ENCODE measurements at regions not wholly inside any gene's neighbourhood (a gene's known extent, or its start where the extent isn't known, plus 50 kb on each side); places are given as distances from the start of the nearest gene placed in this dataset.
"Not testable (repeated sequence)": the region's sequence is repeated elsewhere in the genome, so short reads cannot be mapped to it uniquely, and the experiment has no call there.

- not testable (repeated sequence) for DNase-seq (ENCODE audit: low read depth in 2 of 3, low spot score in 2 of 3)
Measured at GRCh38 chr16:18152832-18153231, 183.7 kb downstream of the NPIPA8 start.

DNA sequence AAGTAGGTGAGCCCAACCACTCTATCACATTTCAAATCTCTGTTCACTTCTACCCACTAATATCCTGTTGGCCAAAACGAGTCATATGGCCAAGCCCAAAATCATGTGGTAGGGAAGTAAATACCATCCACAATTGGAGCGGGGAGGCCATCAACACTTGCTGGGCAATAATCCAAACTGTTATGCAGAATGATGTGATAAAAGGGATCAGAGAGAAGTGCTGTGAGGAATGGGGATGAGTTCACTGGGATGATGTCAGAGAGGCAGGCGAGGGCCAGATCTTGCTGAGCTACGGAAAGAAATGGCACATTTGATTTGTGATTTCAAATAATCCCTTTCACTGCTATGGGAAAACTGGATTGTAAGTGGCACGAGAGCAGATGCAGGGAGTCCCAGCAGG is 188.4 kb downstream of the NPIPA8 start:
- not testable (repeated sequence) for DNase-seq (ENCODE audit: low read depth in 2 of 3, low spot score in 2 of 3)

- not testable (repeated sequence) for DNase-seq (ENCODE audit: low read depth in 2 of 3, low spot score in 2 of 3)
Measured at GRCh38 chr16:18146601-18147142, 189.9 kb downstream of the NPIPA8 start.

- DNase-seq (ENCODE audit: low read depth in 2 of 3, low spot score in 2 of 3): not testable (repeated sequence)
Measured at GRCh38 chr16:18142066-18142465, 194.5 kb downstream of the NPIPA8 start.

DNA sequence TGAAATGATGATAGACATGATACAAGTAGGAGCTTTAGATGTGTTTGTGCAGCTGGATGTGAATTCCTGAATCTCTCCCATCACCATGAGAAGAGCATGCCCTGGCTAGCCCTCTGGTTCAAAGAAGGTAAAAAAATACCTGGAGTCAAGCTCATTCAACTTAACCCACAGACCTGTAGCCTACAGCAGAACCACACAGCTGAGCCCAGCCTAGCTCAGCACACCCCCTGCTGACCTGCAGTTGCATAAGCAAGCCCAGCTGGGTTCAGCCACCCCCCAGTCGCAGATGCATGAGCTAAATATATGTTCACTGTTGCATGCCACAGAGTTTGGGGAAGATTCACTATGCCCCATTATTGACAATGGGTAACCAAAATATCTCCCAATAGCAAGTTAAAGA is 200.2 kb downstream of the NPIPA8 start:
- DNase-seq (ENCODE audit: low read depth in 2 of 3, low spot score in 2 of 3): not testable (repeated sequence)

- not testable (repeated sequence) for DNase-seq (ENCODE audit: low read depth in 2 of 3, low spot score in 2 of 3)
Measured at GRCh38 chr16:18135024-18135423, 201.5 kb downstream of the NPIPA8 start.

DNA sequence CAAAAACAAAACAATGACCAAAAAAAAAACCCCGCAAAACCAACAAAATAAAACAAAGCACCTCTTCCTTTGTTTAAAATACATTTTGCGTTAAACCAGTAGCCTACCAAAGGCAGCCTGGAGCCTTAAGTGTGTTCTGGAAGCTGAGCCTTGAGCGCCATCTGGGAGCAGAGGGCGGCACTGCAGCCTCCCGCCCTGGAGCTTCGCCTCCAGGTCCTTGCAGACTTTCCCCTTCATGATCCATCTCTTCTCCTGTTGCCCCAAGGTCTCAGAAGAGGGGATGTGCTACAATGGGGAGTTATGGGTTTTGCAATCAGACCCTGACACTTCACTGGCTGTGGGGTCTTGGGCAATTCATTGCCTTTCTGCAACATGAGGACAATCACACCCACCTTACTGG is 204.9 kb downstream of the NPIPA8 start:
- DNase-seq (ENCODE audit: low read depth in 2 of 3, low spot score in 2 of 3): not testable (repeated sequence)

DNA sequence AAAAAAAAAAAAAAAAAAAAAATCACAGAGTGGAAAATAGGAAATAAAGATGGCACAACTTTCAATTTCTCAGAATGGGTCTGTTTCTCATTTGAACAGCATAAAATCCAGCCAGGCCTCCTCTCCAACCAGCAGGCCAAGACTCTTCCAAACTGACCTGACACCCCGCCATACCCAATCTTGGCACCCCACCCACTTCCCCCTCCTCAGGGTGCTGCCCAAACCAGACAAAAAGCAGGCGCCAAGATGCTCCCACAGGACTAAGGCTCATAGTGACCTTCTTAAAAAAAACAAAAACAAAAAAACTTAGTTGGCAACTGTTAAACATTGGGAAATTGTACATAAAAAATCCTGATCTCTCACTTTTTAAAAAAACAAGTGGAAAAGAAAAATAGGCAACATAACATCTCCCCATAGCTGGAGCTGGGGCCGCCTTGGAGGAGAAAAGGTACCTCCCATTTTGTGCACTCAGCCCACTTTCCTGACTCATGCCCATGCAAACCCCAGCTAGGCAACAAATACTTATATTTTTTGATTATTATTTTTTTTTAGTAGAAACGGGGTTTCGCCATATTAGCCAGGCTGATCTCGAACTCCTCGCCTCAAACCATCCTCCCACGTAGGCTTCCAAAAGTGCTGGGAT is 205.9 kb downstream of the NPIPA8 start:
- not testable (repeated sequence) for DNase-seq (ENCODE audit: low read depth in 2 of 3, low spot score in 2 of 3)

GRCh38 chr16:18127033-18127432 is 209.5 kb downstream of the NPIPA8 start:
- not testable (repeated sequence) for DNase-seq (ENCODE audit: low read depth in 2 of 3, low spot score in 2 of 3)

DNA sequence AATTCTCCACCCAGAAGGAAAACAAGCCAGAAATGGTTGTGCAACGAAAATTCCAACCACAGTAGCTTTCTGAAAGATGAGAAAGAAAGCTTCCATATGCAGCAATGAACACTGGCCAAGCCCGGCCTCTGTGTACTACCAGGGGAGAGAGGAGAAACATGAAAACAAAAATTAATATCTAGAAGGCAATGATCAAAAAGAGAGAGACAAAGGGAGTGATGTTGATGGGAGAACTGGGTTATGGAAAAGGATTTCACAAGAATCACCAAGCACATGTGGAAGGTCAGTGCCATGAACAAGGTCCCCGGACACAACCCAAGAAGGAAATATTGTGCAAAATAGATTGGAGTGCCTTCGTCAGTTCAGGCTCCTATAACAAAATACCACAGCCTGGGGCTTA is 217.4 kb downstream of the NPIPA8 start:
- DNase-seq (ENCODE audit: low read depth in 2 of 3, low spot score in 2 of 3): not testable (repeated sequence)

DNA sequence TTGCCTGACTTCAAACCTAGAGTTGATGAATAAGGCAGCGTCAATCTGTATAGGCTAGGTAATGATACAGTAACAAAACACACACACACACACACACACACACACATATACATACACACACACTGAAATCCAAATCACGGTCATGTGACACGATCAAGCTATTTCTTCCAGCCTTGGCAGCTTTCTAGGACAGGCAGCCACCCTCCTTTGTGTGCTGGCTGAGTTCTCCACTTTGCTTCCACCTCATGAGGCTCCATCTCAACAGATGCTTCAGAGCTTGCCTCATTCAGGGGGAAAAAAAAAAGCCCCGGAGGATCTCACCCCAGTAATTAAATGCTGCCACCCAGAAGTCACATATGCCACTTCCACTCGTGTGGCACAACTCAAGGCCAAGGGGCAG is 217.9 kb downstream of the NPIPA8 start:
- not testable (repeated sequence) for DNase-seq (ENCODE audit: low read depth in 2 of 3, low spot score in 2 of 3)

DNA sequence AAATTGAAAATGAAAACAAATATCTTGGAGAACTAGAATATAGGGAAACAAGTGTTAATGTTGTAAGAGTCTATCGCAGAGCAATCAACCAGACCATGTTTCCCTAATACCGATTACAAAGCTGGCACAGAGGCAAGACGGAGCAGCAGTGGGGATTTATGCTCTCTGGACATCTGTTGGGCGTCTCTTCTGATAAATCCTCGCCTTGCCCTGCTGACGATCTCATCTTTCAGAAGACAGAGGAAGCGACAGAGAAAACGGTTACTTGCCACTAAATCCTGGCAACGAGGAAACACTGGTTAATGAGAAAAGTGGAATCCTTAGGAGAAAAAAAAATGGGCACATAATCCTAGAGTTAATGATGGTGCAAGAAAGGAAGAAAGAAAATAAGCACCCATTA is 218.5 kb downstream of the NPIPA8 start:
- not testable (repeated sequence) for DNase-seq (ENCODE audit: low read depth in 2 of 3, low spot score in 2 of 3)

GRCh38 chr16:18104412-18104811 is 232.1 kb downstream of the NPIPA8 start:
- not testable (repeated sequence) for DNase-seq (ENCODE audit: low read depth in 2 of 3, low spot score in 2 of 3)

DNA sequence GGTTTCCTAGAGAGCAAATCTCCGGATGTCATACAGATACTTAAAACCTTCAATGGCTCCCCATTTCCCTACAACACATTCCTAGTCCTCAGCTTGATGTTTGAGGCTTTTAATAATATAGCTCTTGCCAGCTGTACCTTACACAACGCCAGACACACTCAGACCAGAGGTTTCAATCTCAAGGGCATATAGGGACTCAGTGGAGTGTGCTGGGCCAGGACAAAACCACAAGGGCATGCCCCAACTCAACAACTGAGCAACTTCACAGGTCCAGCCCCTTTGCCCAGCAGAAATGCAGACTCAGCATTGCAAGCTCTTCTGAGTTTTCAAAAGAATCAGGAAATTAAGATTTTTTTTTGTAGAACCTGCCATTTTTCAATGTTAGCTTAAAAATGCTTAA is 235.5 kb downstream of the NPIPA8 start:
- not testable (repeated sequence) for DNase-seq (ENCODE audit: low read depth in 2 of 3, low spot score in 2 of 3)

GRCh38 chr16:18092605-18093004 is 243.9 kb downstream of the NPIPA8 start:
- not testable (repeated sequence) for DNase-seq (ENCODE audit: low read depth in 2 of 3, low spot score in 2 of 3)

GRCh38 chr16:18080658-18081363 is 255.7 kb downstream of the NPIPA8 start:
- DNase-seq (ENCODE audit: low read depth in 2 of 3, low spot score in 2 of 3): not testable (repeated sequence)

- not testable (repeated sequence) for DNase-seq (ENCODE audit: low read depth in 2 of 3, low spot score in 2 of 3)
Measured at GRCh38 chr16:18077910-18078309, 258.6 kb downstream of the NPIPA8 start.

DNA sequence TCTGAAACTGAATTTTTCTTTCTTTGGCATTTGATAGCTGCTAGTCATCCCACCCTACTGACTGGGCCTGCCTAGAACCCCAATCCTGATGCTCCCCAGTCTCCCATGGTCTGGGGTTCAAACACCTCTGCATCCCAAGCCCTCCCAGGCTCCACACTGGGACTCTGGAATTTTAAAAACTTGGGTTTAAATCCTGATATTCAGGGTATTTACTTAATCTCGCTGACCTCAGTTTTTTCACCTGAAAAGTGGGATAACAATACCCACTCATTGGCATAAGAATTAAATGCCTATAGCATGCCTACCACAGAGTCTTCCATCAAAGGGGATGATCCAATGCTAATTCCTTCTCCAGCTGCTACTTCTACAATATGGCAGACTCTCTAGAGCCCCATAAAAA is 264.4 kb downstream of the NPIPA8 start:
- DNase-seq (ENCODE audit: low read depth in 2 of 3, low spot score in 2 of 3): no peak

- DNase-seq (ENCODE audit: low read depth in 2 of 3, low spot score in 2 of 3): no peak
Measured at GRCh38 chr16:18069683-18070082, 266.9 kb downstream of the NPIPA8 start.

DNA sequence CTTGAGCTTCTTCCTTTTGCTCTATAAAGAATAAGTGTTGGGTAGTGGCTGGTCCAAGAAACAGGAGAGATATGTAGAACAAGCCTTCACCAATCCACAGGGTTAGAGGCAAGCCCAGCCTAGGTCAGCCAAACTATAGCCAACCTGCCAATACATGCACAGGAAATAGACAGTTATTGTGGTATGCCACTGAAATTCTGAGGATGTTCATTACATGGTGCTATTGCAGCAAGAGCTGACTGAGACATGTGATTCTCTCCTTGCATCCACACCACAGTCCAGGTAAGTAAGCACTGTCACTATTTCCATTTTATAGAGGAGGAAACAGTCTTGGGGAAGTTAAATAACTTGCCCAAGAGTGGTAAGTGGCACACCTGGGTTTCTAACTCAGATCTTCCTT is 268.1 kb downstream of the NPIPA8 start:
- no peak for DNase-seq (ENCODE audit: low read depth in 2 of 3, low spot score in 2 of 3)

DNA sequence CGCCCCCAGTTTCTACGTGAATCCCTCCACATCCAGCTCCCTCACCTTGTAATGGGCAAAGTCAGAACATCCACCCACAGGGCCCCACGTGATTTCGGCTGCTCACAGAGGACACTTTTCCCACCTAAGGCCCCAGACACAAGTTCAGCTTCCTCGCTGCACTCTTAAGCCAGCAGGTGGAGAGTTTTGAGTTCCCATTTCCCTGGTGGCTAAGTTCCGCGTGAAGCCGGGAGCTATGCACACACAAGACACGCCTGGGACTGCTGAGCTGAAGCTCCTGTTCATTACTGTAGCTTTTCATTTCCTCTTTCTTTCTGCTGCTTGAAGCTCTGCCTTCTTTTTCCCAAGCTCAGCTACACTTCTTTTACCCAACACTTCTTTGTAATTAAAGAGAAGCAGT is 273.8 kb downstream of the NPIPA8 start:
- no peak for DNase-seq (ENCODE audit: low read depth in 2 of 3, low spot score in 2 of 3)

GRCh38 chr16:18060351-18060750 is 276.2 kb downstream of the NPIPA8 start:
- no peak for DNase-seq (ENCODE audit: low read depth in 2 of 3, low spot score in 2 of 3)
